PC-9 (cell line): ENCODE measurements at regions not wholly inside any gene's neighbourhood (a gene's known extent, or its start where the extent isn't known, plus 50 kb on each side); places are given as distances from the start of the nearest gene placed in this dataset.

Experiments used
- BruUV-seq: library from RNA; stranded (reverse); fragments of 400-500 nt; replicated peaks from 2 replicates; lab custom pipeline; 2021; lab: Mats Ljungman, UMichigan
- CTCF ChIA-PET: fragments of 300-600 bp; sonication (Branson Sonifier 250); formaldehyde crosslinking; loops from one replicate; lab custom pipeline; 2022; ENCODE audit warnings: antibody characterized with exemption; lab: Charles Lee
- POLR2A ChIA-PET: fragments of 300-600 bp; sonication (Branson Sonifier 250); formaldehyde crosslinking; loops from one replicate; lab custom pipeline; 2022; ENCODE audit warnings: antibody characterized with exemption; ENCODE audit not compliant: unreplicated experiment; lab: Charles Lee
- DNase-seq, 2 experiments: peaks; one replicate each; pipeline versions ENCODE4 v3.0.0 to v3.0.0-alpha.2; 2015 to 2022; ENCODE audit warnings: mixed read lengths in 1 of 2
- H2AFZ ChIP-seq: fragments of 200-600 bp; sonication (generic); 2 replicates; pipeline ENCODE4 v1.8.1; 2017; ENCODE audit warnings: antibody characterized with exemption
- H3F3A ChIP-seq: fragments of 200-600 bp; sonication (generic); 2 replicates; pipeline ENCODE4 v1.8.1; 2017; ENCODE audit warnings: antibody characterized with exemption, mild to moderate bottlenecking, low read depth; ENCODE audit not compliant: insufficient read depth
- H3K27ac ChIP-seq: fragments of 200-600 bp; sonication (generic); 2 replicates; pipeline ENCODE4 v1.6.1; 2016; ENCODE audit warnings: mixed run types
- H3K27me3 ChIP-seq: fragments of 200-600 bp; sonication (generic); 2 replicates; pipeline ENCODE4 v1.6.1; 2016; ENCODE audit warnings: low read depth, mixed run types; ENCODE audit not compliant: insufficient read depth
- H3K36me3 ChIP-seq: fragments of 200-600 bp; sonication (generic); 2 replicates; pipeline ENCODE4 v1.6.1; 2016; ENCODE audit warnings: low read depth, mixed run types
- H3K4me1 ChIP-seq: fragments of 200-600 bp; sonication (generic); replicated peaks from 2 replicates; pipeline ENCODE4 v1.6.1; 2016; ENCODE audit warnings: mixed run types; ENCODE audit not compliant: insufficient read depth
- H3K4me2 ChIP-seq: fragments of 200-600 bp; sonication (generic); 2 replicates; pipeline ENCODE4 v1.6.1; 2017; ENCODE audit warnings: mixed run types
- H3K4me3 ChIP-seq: fragments of 200-600 bp; sonication (generic); 2 replicates; pipeline ENCODE4 v1.6.1; 2016; ENCODE audit warnings: mixed run types
- H3K79me2 ChIP-seq: fragments of 200-600 bp; sonication (generic); 2 replicates; pipeline ENCODE4 v1.6.1; 2017; ENCODE audit warnings: low read depth, mixed run types
- H3K9me2 ChIP-seq: fragments of 200-600 bp; sonication (generic); 2 replicates; pipeline ENCODE4 v1.8.1; 2017; ENCODE audit warnings: mild to moderate bottlenecking; ENCODE audit not compliant: insufficient read depth
- H3K9me3 ChIP-seq: fragments of 200-600 bp; sonication (generic); 2 replicates; pipeline ENCODE4 v1.8.1; 2016; ENCODE audit warnings: low read depth; ENCODE audit not compliant: insufficient read depth
- H4K20me1 ChIP-seq: fragments of 200-600 bp; sonication (generic); 2 replicates; pipeline ENCODE4 v1.8.1; 2017; ENCODE audit not compliant: insufficient read depth
- EZH2 ChIP-seq: fragments of 200-600 bp; sonication (generic); IDR thresholded peaks from 2 replicates; pipeline ENCODE4 v1.8.0; 2017; ENCODE audit warnings: antibody characterized with exemption, low read depth
- intact Hi-C: fragments of 100-400 bp; cut with micrococcal nuclease; formaldehyde crosslinking; loops from one replicate; pipeline ENCODE4 v1.10.0; 2022; ENCODE audit not compliant: unreplicated experiment
- TF ChIP-seq, protein P1 (sequence below): fragments of 200-600 bp; sonication (generic); conservative IDR thresholded peaks from 2 replicates; pipeline ENCODE4 v1.6.1; 2017; ENCODE audit warnings: mixed run types, antibody characterized with exemption, mild to moderate bottlenecking, moderate library complexity

DNA sequence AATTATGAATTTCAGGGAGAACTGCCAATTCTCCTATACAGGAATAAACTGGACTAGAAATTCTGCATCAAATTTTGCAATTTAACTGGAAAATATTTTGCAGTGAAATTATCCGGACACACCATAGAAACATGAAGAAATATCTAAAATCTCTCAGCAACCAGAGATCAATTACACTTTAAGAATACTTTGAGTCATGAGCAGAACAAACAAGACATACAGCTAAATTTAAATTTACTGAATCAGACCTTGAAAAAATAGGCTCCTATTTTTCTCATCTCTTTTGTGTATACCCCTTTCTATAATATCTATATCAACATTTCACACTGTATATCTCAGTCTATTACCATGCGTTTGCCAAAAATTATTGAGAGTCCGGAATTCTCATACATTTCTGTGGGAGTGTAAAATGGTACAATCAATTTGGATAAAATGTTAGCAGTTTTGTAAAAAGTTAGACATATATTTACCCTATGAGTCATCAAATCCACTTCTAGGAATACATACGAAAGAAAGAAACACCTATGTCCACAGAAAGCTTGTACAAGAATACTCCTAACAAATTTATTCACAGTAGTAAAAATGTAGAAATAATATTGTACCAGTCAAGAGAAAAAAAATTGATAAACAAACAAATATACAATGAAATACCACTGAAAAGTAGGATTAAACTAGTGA, 593.1 kb upstream of the NECTIN3 start:
- H3K4me1 ChIP-seq, result no peaks in the 10 kb centered on the region
- H2AFZ ChIP-seq, result 0 out of 2 replicates have a peak overlapping the region, but pooled peaks have one; percentile 4
- H3F3A ChIP-seq, result no peaks in the 10 kb centered on the region
- no TSS peak for BruUV-seq
- no peaks in the 10 kb centered on the region for H3K9me2 ChIP-seq
- no peaks in the 10 kb centered on the region for H3K36me3 ChIP-seq
- H3K27me3 ChIP-seq, result no peaks in the 10 kb centered on the region
- intact Hi-C loops, result no loop called here
- no peaks in the 10 kb centered on the region for H3K79me2 ChIP-seq
- H3K4me2 ChIP-seq, result no peak overlapping the region
- no peak for TF ChIP-seq EZH2
- TF ChIP-seq, protein P1, sequence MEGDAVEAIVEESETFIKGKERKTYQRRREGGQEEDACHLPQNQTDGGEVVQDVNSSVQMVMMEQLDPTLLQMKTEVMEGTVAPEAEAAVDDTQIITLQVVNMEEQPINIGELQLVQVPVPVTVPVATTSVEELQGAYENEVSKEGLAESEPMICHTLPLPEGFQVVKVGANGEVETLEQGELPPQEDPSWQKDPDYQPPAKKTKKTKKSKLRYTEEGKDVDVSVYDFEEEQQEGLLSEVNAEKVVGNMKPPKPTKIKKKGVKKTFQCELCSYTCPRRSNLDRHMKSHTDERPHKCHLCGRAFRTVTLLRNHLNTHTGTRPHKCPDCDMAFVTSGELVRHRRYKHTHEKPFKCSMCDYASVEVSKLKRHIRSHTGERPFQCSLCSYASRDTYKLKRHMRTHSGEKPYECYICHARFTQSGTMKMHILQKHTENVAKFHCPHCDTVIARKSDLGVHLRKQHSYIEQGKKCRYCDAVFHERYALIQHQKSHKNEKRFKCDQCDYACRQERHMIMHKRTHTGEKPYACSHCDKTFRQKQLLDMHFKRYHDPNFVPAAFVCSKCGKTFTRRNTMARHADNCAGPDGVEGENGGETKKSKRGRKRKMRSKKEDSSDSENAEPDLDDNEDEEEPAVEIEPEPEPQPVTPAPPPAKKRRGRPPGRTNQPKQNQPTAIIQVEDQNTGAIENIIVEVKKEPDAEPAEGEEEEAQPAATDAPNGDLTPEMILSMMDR, result no peak
- ChIA-PET POLR2A (no interaction called here), CTCF (no interaction called here)
- no peak for DNase-seq
- H3K4me3 ChIP-seq, result no peak overlapping the region
- no peaks in the 10 kb centered on the region for H3K9me3 ChIP-seq
- H3K27ac ChIP-seq, result no peak overlapping the region
- H4K20me1 ChIP-seq, result no peaks in the 10 kb centered on the region

DNA sequence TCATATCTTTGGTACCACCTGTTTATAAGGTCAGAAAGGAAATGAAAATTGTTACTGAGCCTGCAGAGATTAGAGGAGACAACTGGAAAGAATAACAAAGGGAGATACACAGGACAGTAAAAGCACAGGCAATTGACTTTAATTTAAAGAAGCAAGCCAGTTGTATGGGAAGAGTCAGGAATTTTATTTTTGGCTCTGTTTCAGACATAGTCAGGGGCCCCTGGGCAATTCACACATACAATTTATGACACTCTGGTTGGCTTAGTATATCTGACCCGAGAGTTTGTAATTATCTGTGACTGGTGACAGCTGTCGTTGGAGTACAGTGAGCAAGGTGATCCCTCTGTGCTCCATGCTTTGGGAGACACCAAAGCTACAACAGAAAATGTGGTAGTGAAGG, 591.9 kb upstream of the NECTIN3 start:
- H3K9me3 ChIP-seq, result no peaks in the 10 kb centered on the region; the same call in 1 of the 2 replicates
- H2AFZ ChIP-seq, result no peak overlapping the region
- POLR2A ChIA-PET, result interaction anchor here (0.6 kb wide), 1 partner anchor 9 kb away, joined by 4 read pairs; no protein-coding TSS in a partner anchor
- CTCF ChIA-PET, result interaction anchor here (0.5 kb wide), 1 partner anchor 87 kb away, joined by 4 read pairs; no protein-coding TSS in a partner anchor
- no peak for DNase-seq
- no peaks in the 10 kb centered on the region for H3K9me2 ChIP-seq
- H3K27ac ChIP-seq, result no peak overlapping the region
- H3K4me1 ChIP-seq, result no peaks in the 10 kb centered on the region
- H3K36me3 ChIP-seq, result no peaks in the 10 kb centered on the region
- intact Hi-C loops, result no loop called here
- H3K4me2 ChIP-seq, result no peak overlapping the region
- H4K20me1 ChIP-seq, result no peaks in the 10 kb centered on the region
- no TSS peak for BruUV-seq
- no peaks in the 10 kb centered on the region for H3K79me2 ChIP-seq
- TF ChIP-seq EZH2, result no peak
- TF ChIP-seq, protein P1, result no peak
- no peak overlapping the region for H3K4me3 ChIP-seq
- H3K27me3 ChIP-seq, result no peaks in the 10 kb centered on the region
- H3F3A ChIP-seq, result no peaks in the 10 kb centered on the region

DNA sequence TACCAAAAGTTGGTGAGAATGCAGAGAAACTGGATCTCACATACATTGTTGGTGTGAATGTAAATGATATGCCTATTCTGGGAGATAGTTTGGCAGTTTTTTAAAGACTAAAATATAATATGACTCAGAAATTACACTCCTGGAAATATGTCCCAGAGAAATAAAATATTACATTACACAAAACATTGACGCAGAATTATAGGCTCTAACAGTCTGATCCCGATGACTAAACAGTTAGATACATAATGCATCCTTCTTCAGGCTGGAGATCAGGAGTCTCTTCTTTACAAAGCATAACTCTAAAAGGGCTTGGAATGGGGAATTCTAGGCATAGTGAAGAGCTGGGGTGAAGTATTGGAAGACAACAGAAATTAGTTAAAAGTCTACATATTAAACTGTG, 586.2 kb upstream of the NECTIN3 start:
- no peaks in the 10 kb centered on the region for H4K20me1 ChIP-seq
- ChIA-PET CTCF (no interaction called here), POLR2A (no interaction called here)
- intact Hi-C loops, result no loop called here
- H2AFZ ChIP-seq, result no peak overlapping the region
- H3K79me2 ChIP-seq, result no peaks in the 10 kb centered on the region
- H3K4me2 ChIP-seq, result no peak overlapping the region
- no peak for DNase-seq
- H3K4me3 ChIP-seq, result no peak overlapping the region
- no peaks in the 10 kb centered on the region; the same call in 1 of the 2 replicates for H3K9me3 ChIP-seq
- no peaks in the 10 kb centered on the region for H3F3A ChIP-seq
- H3K36me3 ChIP-seq, result no peaks in the 10 kb centered on the region
- no peaks in the 10 kb centered on the region for H3K4me1 ChIP-seq
- H3K27ac ChIP-seq, result no peak overlapping the region
- BruUV-seq, result no TSS peak
- H3K27me3 ChIP-seq, result no peaks in the 10 kb centered on the region
- H3K9me2 ChIP-seq, result no peaks in the 10 kb centered on the region; the same call in 1 of the 2 replicates
- no peak for TF ChIP-seq EZH2
- TF ChIP-seq, protein P1, result no peak
